K562 (cell line): ENCODE measurements at regions not wholly inside any gene's neighbourhood (a gene's known extent, or its start where the extent isn't known, plus 50 kb on each side); places are given as distances from the start of the nearest gene placed in this dataset.

Experiments
- CEBPB ChIP-seq: fragments of 450-650 bp; IDR thresholded peaks from 2 replicates; pipeline ENCODE4 v1.6.1; 2016; ENCODE audit warnings: missing genetic modification characterization, missing compliant biosample characterization
- ETV6 ChIP-seq, 3 experiments: fragments of 150-350 bp in 1 of 3; sonication (generic) in 1 of 3; formaldehyde crosslinking in 1 of 3; IDR thresholded peaks; 2 replicates each; pipeline versions ENCODE4 v1.6.1 to v1.8.0; 2014 to 2022; ENCODE audit warnings: borderline replicate concordance in 2 of 3, low read depth in 2 of 3, antibody characterized with exemption in 1 of 3, low read length in 1 of 3, mild to moderate bottlenecking in 1 of 3, missing genetic modification reagents in 1 of 3
- HNRNPLL ChIP-seq: fragments of 200-400 bp; formaldehyde crosslinking; IDR thresholded peaks from 2 replicates; pipeline ENCODE4 v1.6.1; 2017; ENCODE audit warnings: low read length, low read depth, mild to moderate bottlenecking; ENCODE audit not compliant: poor library complexity, severe bottlenecking
- ZKSCAN8 ChIP-seq: fragments of 200-800 bp; sonication (Bioruptor generic); IDR thresholded peaks from 2 replicates; pipeline ENCODE4 v1.6.1; 2016; ENCODE audit warnings: missing genetic modification characterization, missing compliant biosample characterization
- ZNF12 ChIP-seq: sonication (generic); formaldehyde crosslinking; IDR thresholded peaks from 2 replicates; pipeline ENCODE4 v1.4.0; 2020; ENCODE audit warnings: mild to moderate bottlenecking, missing genetic modification reagents
- ZSCAN32 ChIP-seq: fragments of 450-650 bp; formaldehyde crosslinking; IDR thresholded peaks from 2 replicates; pipeline ENCODE4 v1.4.0; 2020; ENCODE audit warnings: mild to moderate bottlenecking, moderate library complexity
- TF ChIP-seq, protein P1 (sequence below): fragments of 450-650 bp; IDR thresholded peaks from 2 replicates; pipeline ENCODE4 v1.6.1; 2017; ENCODE audit warnings: mild to moderate bottlenecking, moderate library complexity
- TF ChIP-seq, protein P2 (sequence below): sonication (generic); formaldehyde crosslinking; IDR thresholded peaks from 2 replicates; pipeline ENCODE4 v1.8.1; 2023; ENCODE audit warnings: mild to moderate bottlenecking, missing genetic modification reagents
- TF ChIP-seq, protein P3 (sequence below): fragments of 450-650 bp; IDR thresholded peaks from 2 replicates; pipeline ENCODE4 v1.6.1; 2018; ENCODE audit not compliant: partially characterized antibody
- TF ChIP-seq, protein P4 (sequence below): fragments of 250-450 bp; sonication (Bioruptor Pico); IDR thresholded peaks from 2 replicates; pipeline ENCODE4 v1.4.0; 2020; ENCODE audit warnings: mild to moderate bottlenecking
- TF ChIP-seq, protein P5 (sequence below): fragments of 250-450 bp; sonication (Bioruptor Pico); IDR thresholded peaks from 2 replicates; pipeline ENCODE4 v1.5.0; 2021; ENCODE audit warnings: mild to moderate bottlenecking, moderate library complexity

DNA sequence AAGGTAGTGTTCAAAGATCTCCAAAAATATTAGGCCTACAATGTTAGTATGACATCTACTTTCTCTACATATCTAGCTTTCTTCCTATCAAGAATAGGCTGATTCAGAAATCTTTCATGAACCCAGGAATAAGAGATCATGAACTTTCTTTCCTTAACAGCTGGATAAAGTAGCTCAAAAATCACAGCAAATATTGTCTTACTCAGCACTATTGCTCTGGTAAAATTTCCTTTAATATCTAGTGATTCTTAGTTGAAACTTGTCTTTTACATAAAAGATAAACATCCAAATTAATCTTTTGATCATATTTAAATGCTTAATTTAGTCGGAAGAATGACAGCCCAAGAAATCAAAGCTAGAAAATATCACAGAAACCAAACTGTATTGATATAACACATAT, 131.9 kb downstream of the NOL4 start (continued):
- TF ChIP-seq, protein P1, sequence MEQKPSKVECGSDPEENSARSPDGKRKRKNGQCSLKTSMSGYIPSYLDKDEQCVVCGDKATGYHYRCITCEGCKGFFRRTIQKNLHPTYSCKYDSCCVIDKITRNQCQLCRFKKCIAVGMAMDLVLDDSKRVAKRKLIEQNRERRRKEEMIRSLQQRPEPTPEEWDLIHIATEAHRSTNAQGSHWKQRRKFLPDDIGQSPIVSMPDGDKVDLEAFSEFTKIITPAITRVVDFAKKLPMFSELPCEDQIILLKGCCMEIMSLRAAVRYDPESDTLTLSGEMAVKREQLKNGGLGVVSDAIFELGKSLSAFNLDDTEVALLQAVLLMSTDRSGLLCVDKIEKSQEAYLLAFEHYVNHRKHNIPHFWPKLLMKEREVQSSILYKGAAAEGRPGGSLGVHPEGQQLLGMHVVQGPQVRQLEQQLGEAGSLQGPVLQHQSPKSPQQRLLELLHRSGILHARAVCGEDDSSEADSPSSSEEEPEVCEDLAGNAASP, result no peak
- TF ChIP-seq, protein P2, sequence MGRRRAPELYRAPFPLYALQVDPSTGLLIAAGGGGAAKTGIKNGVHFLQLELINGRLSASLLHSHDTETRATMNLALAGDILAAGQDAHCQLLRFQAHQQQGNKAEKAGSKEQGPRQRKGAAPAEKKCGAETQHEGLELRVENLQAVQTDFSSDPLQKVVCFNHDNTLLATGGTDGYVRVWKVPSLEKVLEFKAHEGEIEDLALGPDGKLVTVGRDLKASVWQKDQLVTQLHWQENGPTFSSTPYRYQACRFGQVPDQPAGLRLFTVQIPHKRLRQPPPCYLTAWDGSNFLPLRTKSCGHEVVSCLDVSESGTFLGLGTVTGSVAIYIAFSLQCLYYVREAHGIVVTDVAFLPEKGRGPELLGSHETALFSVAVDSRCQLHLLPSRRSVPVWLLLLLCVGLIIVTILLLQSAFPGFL (CRISPR knock-in tag), result no peak
- TF ChIP-seq, protein P3, sequence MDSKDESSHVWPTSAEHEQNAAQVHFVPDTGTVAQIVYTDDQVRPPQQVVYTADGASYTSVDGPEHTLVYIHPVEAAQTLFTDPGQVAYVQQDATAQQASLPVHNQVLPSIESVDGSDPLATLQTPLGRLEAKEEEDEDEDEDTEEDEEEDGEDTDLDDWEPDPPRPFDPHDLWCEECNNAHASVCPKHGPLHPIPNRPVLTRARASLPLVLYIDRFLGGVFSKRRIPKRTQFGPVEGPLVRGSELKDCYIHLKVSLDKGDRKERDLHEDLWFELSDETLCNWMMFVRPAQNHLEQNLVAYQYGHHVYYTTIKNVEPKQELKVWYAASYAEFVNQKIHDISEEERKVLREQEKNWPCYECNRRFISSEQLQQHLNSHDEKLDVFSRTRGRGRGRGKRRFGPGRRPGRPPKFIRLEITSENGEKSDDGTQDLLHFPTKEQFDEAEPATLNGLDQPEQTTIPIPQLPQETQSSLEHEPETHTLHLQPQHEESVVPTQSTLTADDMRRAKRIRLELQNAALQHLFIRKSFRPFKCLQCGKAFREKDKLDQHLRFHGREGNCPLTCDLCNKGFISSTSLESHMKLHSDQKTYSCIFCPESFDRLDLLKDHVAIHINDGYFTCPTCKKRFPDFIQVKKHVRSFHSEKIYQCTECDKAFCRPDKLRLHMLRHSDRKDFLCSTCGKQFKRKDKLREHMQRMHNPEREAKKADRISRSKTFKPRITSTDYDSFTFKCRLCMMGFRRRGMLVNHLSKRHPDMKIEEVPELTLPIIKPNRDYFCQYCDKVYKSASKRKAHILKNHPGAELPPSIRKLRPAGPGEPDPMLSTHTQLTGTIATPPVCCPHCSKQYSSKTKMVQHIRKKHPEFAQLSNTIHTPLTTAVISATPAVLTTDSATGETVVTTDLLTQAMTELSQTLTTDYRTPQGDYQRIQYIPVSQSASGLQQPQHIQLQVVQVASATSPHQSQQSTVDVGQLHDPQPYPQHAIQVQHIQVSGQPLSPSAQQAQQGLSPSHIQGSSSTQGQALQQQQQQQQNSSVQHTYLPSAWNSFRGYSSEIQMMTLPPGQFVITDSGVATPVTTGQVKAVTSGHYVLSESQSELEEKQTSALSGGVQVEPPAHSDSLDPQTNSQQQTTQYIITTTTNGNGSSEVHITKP, result no peak
- TF ChIP-seq ETV6 (IDR thresholded peaks at IDR 0.05; ENCODE audit: borderline replicate concordance in 1 of 2, low read depth in 2 of 2, low read length in 1 of 2), result no peak
- no peak for TF ChIP-seq ETV6 (CRISPR knock-in tag; IDR thresholded peaks at IDR 0.05; ENCODE audit: borderline replicate concordance)
- TF ChIP-seq CEBPB (tag), result no peak
- TF ChIP-seq ZKSCAN8 (CRISPR knock-in tag), result no peak
- TF ChIP-seq, protein P4, sequence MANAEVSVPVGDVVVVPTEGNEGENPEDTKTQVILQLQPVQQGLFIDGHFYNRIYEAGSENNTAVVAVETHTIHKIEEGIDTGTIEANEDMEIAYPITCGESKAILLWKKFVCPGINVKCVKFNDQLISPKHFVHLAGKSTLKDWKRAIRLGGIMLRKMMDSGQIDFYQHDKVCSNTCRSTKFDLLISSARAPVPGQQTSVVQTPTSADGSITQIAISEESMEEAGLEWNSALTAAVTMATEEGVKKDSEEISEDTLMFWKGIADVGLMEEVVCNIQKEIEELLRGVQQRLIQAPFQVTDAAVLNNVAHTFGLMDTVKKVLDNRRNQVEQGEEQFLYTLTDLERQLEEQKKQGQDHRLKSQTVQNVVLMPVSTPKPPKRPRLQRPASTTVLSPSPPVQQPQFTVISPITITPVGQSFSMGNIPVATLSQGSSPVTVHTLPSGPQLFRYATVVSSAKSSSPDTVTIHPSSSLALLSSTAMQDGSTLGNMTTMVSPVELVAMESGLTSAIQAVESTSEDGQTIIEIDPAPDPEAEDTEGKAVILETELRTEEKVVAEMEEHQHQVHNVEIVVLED (CRISPR knock-in tag), result no peak
- TF ChIP-seq HNRNPLL, result no peak
- no peak for TF ChIP-seq ZNF12 (CRISPR knock-in tag)
- TF ChIP-seq ZSCAN32 (CRISPR knock-in tag), result no peak
- TF ChIP-seq, protein P5, sequence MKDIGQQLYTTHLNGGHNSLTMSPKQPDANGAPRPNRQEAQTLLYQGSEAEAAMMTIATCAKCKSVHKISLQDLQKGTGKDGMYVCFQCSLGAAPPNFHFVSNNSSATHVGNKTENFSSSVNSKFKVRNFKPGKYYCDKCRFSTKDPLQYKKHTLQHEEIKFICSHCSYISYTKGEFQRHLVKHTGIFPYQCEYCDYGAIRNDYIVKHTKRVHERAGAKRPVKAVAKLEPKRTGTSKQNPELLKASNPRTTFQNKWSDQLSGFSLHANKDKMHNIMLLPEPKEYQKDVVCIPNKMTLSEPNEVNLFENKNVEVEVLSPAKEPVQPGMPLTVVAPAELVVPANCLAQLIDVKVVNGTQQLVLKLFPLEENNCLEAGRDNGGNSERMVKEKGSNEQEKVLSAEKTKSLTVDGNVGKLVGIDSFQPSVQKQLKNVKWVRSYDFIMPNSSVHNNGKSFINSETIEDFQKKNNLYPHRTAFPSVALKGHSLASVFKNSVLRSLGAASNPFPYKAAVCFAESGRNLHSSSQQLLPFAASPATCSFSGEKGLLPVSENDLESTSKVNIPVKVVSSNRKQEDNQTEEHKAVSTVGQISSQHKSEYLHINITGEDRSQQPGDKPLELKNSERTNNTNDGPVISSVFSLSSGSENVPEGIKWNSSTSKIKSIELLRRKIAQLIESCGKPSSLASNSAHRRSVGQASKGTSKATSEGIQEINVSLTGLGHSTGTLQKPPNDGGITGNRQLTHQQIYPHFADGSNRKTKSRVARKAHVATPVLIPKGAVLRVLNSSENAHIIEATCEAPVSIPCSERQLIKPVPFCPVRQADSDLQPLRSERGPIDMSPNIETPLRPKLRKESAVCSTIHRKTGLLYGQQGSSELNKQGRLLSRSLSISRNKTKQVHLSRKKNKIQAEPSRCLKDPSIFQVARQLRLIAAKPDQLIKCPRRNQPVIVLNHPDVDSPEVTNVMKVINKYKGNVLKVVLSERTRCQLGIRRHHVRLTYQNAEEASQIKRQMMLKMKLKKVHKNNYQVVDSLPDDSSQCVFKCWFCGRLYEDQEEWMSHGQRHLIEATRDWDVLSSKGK (CRISPR knock-in tag), result no peak
